ENCODE measurements at regions not wholly inside any gene's neighbourhood (a gene's known extent, or its start where the extent isn't known, plus 50 kb on each side); places are given as distances from the start of the nearest gene placed in this dataset.

GRCh38 chr9:29198861-29199260, 1625.6 kb upstream of the C9orf72 start:
- no peak for TF ChIP-seq CTCF (IDR thresholded peaks at IDR 0.05)
- no peak for TF ChIP-seq POLR2AphosphoS5 (IDR thresholded peaks at IDR 0.05; ENCODE audit: low read depth, low read length)
- TF ChIP-seq SIN3A (IDR thresholded peaks at IDR 0.05; ENCODE audit: borderline replicate concordance, insufficient read depth, low read depth, low read length): no peak
- TF ChIP-seq REST (IDR thresholded peaks at IDR 0.05; ENCODE audit: insufficient read depth in 1 of 2, low read depth in 2 of 2, low read length in 1 of 2): no peak
